DMS79 treated with DMSO at 0.1 percent for 48 hours (cell line): ENCODE measurements at regions not wholly inside any gene's neighbourhood (a gene's known extent, or its start where the extent isn't known, plus 50 kb on each side); places are given as distances from the start of the nearest gene placed in this dataset.
"Not testable (repeated sequence)": the region's sequence is repeated elsewhere in the genome, so short reads cannot be mapped to it uniquely, and the experiment has no call there.

ENCODE experiments used
- DNase-seq: peaks from one replicate; lab custom pipeline; 2025; lab: John Stamatoyannopoulos, UW

DNA sequence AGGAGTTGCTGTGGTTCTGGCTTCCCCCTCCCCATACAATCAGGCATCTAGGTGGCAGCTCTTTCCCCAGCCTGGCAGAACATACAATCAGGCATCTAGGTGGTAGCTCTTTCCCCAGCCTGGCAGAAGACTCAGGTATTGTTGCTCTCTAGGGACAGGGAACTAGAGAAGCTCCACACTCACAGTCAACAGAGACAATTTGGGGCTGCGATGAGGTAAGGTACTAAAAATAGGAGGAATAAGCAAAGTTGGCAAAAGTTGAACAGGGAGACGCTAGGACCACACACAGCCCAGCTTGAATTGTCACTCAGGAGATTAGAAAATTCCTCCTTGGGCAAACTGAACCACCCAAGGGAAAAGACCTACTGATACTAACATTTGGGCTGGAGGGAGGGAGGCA lies 315.5 kb upstream of the CDH5 start:
- no peak for DNase-seq

DNA sequence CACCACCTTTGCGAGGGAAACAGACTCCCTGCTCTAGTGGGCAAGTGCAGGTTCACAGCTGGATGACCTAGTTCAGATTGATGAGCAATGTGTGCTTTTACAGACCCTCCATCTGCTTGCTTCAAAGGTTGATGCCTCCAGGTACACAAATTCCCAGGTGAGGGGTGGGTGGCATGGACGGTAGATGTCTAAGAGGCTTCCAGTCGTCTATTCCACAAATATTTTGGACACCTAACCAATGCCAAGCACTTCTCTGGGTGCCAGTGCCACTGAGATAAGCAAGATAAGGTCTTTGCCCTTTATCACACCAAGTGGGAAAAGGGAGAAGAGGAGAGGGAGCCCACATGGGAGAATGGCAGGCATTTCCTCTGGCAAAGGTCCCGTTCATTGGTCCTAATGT lies 316.6 kb upstream of the CDH5 start:
- no peak for DNase-seq

DNA sequence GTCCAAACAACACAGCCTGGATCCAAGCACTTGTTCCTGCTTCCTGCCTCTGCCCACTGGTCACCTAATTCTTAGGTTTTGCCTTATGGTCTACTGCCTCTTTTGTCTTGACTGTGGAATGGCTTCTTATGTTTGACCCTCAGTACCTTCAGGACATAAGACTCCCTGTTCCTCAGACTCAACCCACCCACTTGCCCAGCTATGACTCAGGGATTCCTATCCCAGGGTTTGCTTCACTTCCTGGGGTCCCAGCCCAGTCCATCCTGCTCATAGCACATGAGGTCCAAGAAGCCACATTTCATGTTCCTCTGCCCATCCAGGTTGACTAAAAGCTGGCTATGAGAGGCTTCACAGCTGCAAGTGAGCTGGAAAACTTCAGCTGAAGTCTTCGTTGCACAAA lies 320.9 kb upstream of the CDH5 start:
- no peak for DNase-seq

DNA sequence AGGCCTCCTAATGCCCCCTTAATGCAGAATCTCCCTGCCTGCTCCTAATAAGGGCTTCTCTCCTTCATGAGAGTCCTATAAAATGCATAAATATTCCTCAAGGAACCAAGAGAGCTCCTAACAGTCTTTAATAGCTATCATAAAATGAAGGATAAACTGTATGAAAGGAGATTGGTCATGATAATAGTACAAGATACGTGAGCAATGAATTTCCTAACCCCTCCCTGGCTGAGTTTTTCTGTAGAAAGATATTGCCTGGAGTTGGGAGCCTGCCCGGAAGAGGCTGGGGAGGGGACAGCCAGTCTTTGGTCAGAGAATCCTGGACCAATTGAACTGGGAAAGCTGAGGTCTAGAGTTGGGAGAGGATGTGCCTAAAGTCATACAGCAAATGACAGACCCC lies 321.9 kb upstream of the CDH5 start:
- DNase-seq = no peak

DNA sequence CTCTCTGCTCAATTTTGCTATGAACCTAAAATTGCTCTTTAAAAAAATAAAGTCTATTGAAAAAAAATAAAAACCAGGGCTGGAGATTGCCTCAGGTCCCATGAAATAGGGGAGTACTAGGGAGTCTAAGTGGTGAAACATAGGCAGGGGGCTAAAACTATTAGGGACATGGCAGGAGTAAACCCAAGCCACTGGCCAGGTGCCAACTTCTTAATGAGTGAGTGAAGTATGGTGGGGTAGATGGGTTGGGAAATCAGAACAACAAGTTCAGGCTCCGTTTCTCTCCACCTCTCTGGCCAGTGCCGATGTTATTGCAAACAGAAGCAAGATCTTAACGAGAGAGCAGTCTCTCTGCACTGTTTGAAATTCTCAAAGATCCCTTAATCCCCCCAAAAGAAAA lies 322.4 kb upstream of the CDH5 start:
- no peak for DNase-seq

DNA sequence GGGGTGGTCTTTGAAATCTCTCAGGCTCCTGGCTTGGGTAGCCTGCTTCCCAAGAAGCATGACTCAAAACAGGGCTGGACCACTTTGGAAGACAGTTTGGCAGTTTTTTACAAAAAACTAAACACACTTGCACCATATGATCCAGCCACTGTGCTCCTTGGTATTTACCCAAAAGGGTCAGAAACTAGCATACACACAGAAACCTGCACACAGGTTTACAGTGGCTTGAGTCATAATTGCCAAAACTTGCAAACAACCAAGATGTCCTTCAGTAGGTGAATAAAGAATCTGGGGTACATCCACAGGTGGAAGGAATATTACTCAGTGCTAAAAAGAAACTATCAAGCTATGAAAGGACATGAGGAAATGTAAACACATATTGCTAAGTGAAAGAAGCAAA lies 323.2 kb upstream of the CDH5 start:
- no peak for DNase-seq

DNA sequence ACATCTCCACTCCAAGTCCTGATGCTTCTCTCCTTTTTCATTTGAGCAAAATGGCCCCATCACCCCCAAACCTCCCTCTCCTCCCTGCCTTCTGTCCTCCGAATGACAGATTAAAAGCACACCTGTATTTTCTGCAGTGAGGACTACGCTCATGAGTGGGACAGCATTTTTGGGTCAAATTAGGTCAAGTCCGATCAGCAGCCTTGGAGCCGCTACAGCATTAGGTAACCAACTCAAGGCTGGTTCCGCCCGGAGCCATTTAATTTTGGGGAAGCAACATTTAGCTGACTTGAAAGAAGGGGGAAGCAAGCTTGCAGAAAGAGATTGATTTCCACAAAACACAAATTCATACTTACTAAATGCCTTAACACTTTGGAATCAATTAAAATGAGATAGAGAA lies 324.1 kb upstream of the CDH5 start:
- no peak for DNase-seq

DNA sequence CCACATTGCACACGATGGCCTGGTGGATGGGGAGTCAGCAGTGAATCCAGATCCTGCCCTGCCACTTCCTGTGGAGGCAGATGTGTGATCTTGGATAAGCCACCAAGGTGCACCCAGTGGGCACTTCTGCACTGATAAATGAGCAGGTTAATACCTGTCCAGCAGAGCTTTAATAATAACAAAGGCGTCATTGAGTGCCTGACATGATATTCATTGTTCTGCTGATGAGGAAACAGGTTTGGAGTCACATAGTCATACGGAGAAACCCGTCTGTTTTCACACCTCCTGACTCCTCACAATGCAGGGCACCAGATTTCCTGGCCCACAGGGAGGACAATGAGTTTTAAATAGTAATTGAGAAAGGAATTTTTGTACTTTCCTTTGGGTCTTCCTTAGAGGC lies 324.6 kb upstream of the CDH5 start:
- DNase-seq = no peak

DNA sequence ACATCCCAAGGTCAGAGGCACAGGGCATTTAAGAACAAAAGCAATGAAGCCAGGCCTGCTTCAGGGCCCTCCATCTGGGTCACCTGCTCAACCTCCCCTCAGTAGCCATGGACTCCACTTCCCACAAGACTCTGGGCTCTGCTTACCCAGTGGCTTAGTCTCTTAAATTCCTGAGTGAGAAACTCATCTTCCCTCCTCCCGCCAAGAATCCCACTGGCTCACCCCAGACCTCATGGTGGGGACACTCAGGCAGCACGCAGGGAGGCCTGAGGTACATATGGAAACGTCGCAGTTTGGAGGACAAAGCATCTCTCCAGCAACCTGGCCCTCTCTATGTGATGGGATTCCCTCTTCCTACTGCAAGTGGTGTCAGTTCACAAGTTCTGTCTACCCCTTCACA lies 326.7 kb upstream of the CDH5 start:
- DNase-seq = no peak

DNA sequence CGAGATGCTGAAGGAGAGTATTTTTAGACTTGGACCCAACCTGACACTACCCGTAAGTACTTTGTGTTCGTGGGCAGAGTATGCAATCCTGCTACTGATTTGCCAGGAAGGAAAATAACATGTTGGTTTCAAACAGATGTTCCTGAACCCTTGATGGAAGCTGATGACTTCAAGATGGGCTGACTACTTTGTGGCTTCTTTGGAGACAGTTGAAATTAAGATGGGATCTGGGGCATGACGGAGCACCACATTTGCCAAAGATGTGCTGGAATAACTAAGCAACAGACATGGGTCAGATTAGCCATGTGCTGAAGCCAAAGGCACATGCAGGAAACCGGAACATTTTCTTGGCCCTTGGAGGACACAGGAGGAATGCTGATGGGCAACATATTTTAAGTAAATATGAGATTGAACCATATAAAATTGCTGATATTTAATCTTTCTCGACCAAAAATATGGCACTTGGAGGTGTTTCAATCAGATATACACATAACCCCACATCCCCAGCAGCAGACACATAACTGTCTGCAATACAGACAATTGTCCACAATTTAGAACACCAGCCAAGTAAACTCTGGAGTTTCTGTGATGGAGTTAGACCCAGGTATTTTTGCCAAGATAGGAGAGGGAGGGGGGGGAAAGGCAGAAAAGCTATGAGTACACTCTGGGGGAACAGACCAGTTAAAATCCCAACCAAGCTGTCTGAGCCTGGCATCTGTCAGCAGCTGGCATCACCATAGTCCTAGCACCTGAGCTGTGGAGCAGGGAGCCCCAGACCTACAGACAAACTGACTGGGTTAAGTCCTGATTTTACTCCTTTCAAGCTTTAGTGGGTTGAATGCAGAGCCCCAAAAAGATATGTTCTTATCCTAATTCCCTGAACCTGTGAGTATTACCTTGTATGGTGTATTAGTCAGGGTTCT lies 329.4 kb upstream of the CDH5 start:
- no peak for DNase-seq

DNA sequence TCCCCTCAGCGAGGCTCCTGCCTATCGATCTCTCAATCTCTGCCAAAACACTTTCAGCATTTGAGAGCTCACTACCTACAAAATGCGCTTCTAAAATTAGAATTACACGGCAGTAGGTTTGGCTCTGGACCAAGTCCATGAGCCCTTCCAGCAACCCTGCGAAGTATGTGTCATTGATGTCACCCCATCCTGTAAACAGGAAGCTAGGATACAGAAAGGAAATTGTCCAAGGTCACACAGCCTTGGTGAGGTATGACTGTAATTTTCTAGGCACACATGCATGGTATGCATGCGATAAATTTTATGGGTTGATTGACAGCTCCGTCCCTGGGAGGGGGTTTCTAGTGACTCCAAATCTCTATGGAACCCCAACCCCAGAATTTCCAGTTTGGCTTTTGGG lies 330.3 kb upstream of the CDH5 start:
- no peak for DNase-seq

DNA sequence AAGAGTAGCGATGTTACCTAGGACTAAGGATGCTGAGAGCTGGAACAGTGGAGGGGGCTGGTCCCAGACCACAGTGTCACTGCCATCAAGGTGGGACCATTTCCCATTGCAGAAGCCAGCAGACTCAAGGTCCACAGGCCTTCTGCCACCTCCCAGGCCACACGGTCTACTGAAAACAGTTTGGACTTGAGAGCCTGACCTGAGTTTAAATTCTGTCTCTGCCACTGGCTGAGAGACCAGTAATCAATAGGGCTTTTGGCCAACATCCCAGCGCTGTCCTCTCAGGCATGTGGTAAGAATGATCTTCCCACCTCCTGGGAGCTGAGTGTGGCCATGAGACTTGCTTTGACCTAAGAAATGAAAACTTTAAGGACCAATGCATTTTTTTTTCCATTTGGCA lies 331.4 kb upstream of the CDH5 start:
- no peak for DNase-seq

DNA sequence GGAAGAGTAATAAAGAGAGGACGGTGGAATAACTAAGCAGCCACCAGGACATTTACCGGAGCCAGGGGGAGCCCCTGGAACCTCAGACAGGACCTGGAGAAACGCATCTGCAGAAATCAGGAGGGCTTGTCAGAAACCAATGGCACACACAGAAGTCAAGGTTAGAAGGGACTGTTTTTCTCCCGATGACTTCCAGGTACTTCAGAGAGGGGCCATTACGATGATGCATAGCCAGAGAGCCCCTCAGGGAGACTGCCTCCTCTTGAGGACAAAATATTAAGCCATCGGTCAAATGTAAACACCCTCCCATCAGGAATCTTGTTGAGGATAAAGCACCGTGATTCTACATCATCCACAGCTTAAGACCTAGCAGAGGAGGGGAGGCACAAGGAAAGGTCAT lies 333.6 kb upstream of the CDH5 start:
- no peak for DNase-seq

DNA sequence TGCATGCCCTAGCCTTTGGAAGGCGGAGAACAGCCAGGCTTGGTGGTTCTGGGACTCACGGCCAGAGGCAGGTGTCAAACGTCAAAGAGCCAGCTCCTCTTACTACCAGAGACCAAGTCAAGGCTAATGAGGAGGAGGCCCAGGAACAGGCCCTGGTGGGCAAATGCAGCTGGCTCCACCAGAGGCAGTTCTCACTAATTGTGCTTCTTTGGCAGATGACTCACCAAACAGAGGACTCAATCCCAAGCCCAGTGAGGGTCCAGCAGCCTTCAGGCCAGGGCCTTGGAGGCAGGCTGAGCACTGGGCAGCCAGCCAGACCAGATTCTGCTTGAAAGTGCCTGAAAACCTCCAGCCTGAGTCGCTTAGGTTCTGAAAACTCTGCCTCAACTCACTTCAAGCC lies 336.5 kb upstream of the CDH5 start:
- DNase-seq = no peak

DNA sequence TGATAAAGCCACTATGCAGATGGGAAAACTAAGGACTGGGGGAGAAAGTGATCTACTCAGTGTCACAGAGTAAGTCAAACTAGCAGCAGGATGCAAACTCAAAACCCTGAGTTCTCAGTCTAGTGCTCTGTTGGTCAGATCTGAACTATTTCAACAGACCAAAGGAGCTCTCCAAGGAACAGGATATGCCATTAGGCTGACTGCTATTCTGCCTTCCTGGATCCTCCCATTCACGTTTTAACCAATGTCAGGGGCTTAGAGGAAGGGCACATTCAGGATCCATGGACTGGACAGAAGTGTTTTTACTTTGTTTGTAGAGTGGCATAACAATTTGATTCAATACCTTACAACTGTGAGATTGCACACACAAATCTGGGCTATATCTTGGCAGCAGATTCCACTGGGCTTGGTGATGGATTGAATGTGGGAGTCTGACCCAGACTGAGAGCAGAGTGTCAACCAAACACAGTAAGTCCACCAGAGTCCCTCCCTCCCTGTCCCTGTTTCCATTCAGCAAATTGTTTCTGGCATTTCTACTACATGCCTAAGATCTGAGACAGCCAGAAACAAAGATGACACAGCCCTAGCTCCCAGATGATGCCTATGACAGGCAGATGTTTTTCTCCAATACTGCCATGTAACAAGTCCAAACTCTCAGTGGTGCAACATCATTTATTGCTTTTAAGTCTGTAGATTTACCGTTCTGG lies 337.8 kb upstream of the CDH5 start:
- DNase-seq = no peak

DNA sequence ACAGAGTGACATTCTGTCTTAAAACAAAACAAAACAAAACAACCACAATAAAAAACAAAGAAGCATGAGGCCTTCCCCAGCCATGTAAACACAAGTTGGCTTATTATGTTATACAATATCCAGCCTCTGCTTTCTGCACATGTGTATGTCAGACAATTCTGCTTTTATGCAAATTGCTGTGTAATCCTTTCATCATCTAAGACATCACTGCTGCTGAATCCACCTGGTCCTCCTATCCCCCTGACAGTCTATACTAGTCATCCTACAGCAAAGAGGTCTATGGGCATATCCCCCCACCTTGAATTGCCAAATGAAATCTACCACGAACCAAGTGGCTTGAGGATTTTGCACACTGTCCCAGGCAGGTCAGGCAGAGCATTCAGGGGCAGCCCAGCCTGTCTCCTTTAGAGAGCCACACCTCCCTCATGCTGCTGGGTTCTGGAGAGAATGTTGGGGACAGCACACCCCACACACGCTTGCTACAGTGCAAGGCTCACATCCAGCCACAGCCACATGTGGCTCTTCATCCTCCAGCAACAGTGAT lies 339.6 kb upstream of the CDH5 start:
- no peak for DNase-seq

DNA sequence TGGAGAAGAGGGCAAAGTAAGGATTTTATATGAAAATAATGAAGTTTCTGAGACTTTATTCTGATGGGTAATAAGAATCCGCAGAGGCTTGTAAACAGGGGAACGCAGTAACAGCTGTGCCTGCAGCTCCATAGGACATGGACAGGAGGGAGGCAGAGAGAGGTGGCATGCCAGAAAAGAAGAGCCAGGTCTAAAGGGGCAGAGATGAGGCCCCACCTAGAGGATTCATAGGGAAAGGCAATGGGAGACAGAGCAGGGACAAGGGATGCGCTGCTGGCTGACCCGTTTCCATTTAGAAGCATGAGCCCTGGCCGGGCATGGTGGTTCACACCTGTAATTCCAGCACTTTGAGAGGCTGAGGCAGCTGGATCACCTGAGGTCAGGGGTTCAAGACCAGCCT lies 340.3 kb upstream of the CDH5 start:
- DNase-seq = no peak

DNA sequence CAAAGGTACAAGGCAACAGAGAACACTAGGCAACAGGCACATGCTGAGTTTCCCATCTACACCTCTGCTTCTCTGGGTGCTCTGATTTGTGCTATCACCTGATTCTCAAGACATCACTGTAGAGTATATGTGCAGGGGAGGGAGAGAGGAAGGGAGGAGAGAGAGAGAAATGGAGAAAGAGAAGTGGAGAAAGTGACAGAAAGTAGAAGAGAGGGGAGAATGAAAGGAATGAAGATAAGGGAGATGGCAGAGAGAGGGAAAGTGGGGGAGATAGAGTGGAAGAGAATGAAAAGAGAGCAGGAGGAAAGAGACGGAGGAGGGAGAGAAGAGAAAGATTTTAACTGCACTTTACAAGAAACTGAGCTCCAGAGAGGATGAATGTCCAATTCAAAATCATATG lies 340.7 kb upstream of the CDH5 start:
- no peak for DNase-seq

DNA sequence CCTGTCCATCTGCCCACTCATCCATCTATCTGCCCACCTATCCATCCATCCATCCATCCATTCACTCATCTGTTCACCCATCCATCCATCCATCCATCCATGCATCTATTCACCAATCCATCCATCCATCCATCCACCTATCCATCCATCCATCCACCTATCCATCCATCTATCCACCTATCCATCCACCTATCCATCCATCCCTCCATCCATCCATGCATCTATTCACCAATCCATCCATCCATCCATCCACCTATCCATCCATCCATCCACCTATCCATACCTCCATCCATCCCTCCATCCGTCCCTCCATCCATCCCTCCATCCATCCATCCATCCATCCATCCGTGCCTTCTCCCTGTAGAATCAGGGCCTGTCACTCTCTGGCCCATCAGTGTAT lies 341.9 kb upstream of the CDH5 start:
- not testable (repeated sequence) for DNase-seq

DNA sequence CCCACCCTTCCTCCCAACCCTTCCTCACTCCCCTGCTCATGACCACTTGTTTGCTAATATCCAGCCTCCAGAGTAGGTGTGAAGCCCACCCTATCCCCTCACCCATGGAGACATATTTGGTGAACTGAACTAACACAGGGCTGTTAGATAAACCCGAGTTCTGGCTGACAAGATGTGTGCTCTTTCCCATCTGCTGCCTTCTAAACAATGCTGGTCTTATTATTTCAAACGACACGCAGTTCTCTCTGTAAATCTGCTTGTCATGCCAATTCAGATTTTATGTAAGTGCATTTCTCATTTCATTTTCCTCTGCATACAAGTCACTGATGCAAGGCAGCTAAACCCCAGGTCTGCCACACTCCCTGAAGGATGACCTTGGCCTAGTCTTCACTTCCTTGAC lies 343.0 kb upstream of the CDH5 start:
- DNase-seq = no peak

DNA sequence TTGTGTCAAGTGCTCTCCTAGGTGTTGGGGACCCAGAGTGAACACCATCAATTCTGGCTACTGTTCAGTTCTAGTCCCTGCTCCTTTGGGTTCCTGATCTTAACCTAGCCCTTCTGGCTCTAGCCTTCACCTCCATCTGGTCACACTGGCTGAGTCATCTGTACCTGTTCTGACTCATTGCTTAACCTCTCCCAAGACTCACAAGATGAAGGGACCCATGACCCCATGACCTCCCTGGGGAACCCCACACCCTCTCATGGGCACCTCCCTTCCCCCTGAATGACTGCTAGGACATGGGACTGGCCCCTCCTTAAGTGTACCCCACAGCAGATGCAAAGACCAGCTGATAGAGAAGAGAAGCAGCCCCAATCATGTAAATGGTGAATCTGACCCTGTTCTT lies 345.8 kb upstream of the CDH5 start:
- no peak for DNase-seq

DNA sequence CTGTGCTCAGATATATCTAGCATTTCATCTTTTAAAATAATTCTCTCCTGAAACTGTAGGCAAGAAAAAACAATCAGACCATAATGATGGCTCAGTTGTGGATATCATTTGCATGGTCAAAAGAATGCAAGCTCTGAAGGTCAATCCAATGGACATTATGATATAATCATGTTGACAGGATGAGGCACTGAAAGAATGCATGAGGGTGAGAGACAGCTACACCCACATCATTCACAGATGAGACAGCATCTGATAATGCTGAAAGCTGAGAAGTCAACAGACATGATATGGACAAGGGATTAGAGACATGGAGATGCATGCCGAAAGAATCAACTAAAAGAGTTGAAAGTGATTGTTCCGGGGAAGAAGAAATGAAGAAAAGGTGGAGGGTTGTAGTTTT lies 346.4 kb upstream of the CDH5 start:
- DNase-seq = no peak

DNA sequence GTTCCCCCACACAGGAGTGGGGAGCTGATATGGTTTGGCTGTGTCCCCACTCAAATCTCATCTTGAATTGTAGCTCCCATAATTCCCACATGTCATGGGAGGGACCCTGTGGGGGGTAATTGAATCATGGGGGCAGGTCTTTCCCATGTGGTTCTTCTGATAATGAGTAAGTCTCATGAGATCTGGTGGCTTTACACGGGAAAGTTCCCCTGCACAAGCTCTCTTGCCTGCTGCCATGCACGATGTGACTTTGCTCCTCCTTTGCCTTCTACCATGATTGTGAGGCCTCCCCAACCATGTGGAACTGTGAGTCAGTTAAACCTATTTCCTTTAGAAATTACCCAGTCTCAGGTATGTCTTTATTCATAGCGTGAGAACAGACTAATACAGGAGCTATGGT lies 347.0 kb upstream of the CDH5 start:
- DNase-seq = not testable (repeated sequence)
